CD14-positive monocyte (primary cell): ENCODE measurements at regions not wholly inside any gene's neighbourhood (a gene's known extent, or its start where the extent isn't known, plus 50 kb on each side); places are given as distances from the start of the nearest gene placed in this dataset.

Experiments
- DNase-seq, 3 donors: peaks; one replicate each; pipeline ENCODE4 v3.0.0-alpha.2; 2011 to 2022
- H2AFZ ChIP-seq: 2 replicates; pipeline ENCODE4 v1.6.0; 2012; ENCODE audit warnings: mild to moderate bottlenecking, low read depth, low read length, inconsistent platforms; ENCODE audit not compliant: insufficient read depth, poor library complexity, severe bottlenecking
- H3K27ac ChIP-seq, 2 donors: 1 replicate in 1 of 2; 2 replicates in 1 of 2; pipeline ENCODE4 v1.5.1; 2012 to 2013; ENCODE audit warnings: low read length in 2 of 2, control low read depth in 1 of 2, inconsistent platforms in 1 of 2, low read depth in 1 of 2, mild to moderate bottlenecking in 1 of 2
- H3K27me3 ChIP-seq, 2 donors: one replicate each; pipeline versions ENCODE4 v1.6.0 to v1.6.1; 2011 to 2013; ENCODE audit warnings: low read length in 2 of 2; ENCODE audit not compliant: control insufficient read depth in 2 of 2, insufficient read depth in 2 of 2
- H3K36me3 ChIP-seq, 2 donors: replicated peaks in 1 of 2; 1 replicate in 1 of 2; 2 replicates in 1 of 2; pipeline versions ENCODE4 v1.5.1 to v1.6.1; 2012 to 2013; ENCODE audit warnings: low read length in 2 of 2, control low read depth in 1 of 2, inconsistent platforms in 1 of 2, mild to moderate bottlenecking in 1 of 2; ENCODE audit not compliant: insufficient read depth in 2 of 2, control insufficient read depth in 1 of 2
- H3K4me1 ChIP-seq, 2 donors: 1 replicate in 1 of 2; 2 replicates in 1 of 2; pipeline versions ENCODE4 v1.5.1 to v1.6.1; 2012 to 2013; ENCODE audit warnings: low read length in 2 of 2, control low read depth in 1 of 2, inconsistent platforms in 1 of 2, mild to moderate bottlenecking in 1 of 2, moderate library complexity in 1 of 2; ENCODE audit not compliant: insufficient read depth in 2 of 2, control insufficient read depth in 1 of 2
- H3K4me2 ChIP-seq: replicated peaks from 2 replicates; pipeline ENCODE3; 2012; ENCODE audit warnings: low read length, moderate library complexity, mild to moderate bottlenecking; ENCODE audit not compliant: poor library complexity, severe bottlenecking; ENCODE audit errors: extremely low read depth
- H3K4me3 ChIP-seq, 3 experiments: fragments of 200-600 bp in 1 of 3; sonication (generic) in 1 of 3; replicated peaks in 1 of 3; 1 replicate in 2 of 3; 2 replicates in 1 of 3; pipeline ENCODE4 v1.5.1; 2011 to 2013; ENCODE audit warnings: low read length in 3 of 3, mild to moderate bottlenecking in 3 of 3, control low read depth in 2 of 3, low read depth in 2 of 3, inconsistent platforms in 1 of 3, moderate library complexity in 1 of 3
- H3K79me2 ChIP-seq: 2 replicates; pipeline ENCODE4 v1.6.0; 2012; ENCODE audit warnings: mild to moderate bottlenecking, control low read depth, inconsistent platforms, low read length, moderate library complexity; ENCODE audit not compliant: insufficient read depth
- H3K9ac ChIP-seq: 2 replicates; pipeline ENCODE4 v1.6.0; 2017; ENCODE audit warnings: low read length, mild to moderate bottlenecking; ENCODE audit not compliant: insufficient read depth, poor library complexity, severe bottlenecking
- H3K9me3 ChIP-seq, 2 donors: replicated peaks in 1 of 2; 1 replicate in 1 of 2; 2 replicates in 1 of 2; pipeline versions ENCODE4 v1.5.1 to v1.6.1; 2012 to 2013; ENCODE audit warnings: low read length in 2 of 2, control low read depth in 1 of 2; ENCODE audit not compliant: control insufficient read depth in 1 of 2, insufficient read depth in 1 of 2
- H4K20me1 ChIP-seq: 2 replicates; pipeline ENCODE4 v1.6.0; 2012; ENCODE audit warnings: mild to moderate bottlenecking, low read length, control low read depth, moderate library complexity; ENCODE audit not compliant: insufficient read depth
- H3K27ac Mint-ChIP-seq, 7 donors: one replicate each; pipeline ENCODE4 v1.8.0; 2020; ENCODE audit warnings: mild to moderate bottlenecking in 7 of 7, mixed read lengths in 7 of 7, moderate library complexity in 6 of 7, inconsistent platforms in 2 of 7
- H3K27me3 Mint-ChIP-seq, 3 donors: one replicate each; pipeline ENCODE4 v1.8.0; 2021 to 2022; ENCODE audit warnings: low read depth in 3 of 3, mild to moderate bottlenecking in 3 of 3, mixed read lengths in 3 of 3, moderate library complexity in 3 of 3, inconsistent platforms in 1 of 3
- H3K36me3 Mint-ChIP-seq, 2 donors: one replicate each; pipeline ENCODE4 v1.8.0; 2020; ENCODE audit warnings: mixed read lengths in 2 of 2, inconsistent platforms in 1 of 2, mild to moderate bottlenecking in 1 of 2
- H3K4me1 Mint-ChIP-seq: one replicate; pipeline ENCODE4 v1.8.0; 2020; ENCODE audit warnings: mild to moderate bottlenecking, mixed read lengths
- H3K4me3 Mint-ChIP-seq, 2 donors: one replicate each; pipeline ENCODE4 v1.8.0; 2020; ENCODE audit warnings: mild to moderate bottlenecking in 2 of 2, mixed read lengths in 2 of 2, moderate library complexity in 1 of 2
- H3K9me3 Mint-ChIP-seq, 7 donors: one replicate each; pipeline ENCODE4 v1.8.0; 2020 to 2022; ENCODE audit warnings: mixed read lengths in 7 of 7, mild to moderate bottlenecking in 6 of 7, moderate library complexity in 6 of 7, inconsistent platforms in 2 of 7
- WGBS: methylation state at CpG from one replicate; pipeline ENCODE4 v1.1.5; 2013; ENCODE audit warnings: missing lambda C conversion rate; ENCODE audit not compliant: insufficient coverage; 5-methylcytosine and 5-hydroxymethylcytosine counted together
- intact Hi-C, 2 donors: fragments of 100-400 bp; cut with micrococcal nuclease; formaldehyde crosslinking; loops; one replicate each; pipeline versions ENCODE4 v1.15.0 to v1.15.1; 2023
- TF ChIP-seq, protein P1 (sequence below): fragments of 200-600 bp; IDR thresholded peaks from one replicate; pipeline ENCODE4 v1.8.0; 2022; ENCODE audit warnings: antibody characterized with exemption, mild to moderate bottlenecking

DNA sequence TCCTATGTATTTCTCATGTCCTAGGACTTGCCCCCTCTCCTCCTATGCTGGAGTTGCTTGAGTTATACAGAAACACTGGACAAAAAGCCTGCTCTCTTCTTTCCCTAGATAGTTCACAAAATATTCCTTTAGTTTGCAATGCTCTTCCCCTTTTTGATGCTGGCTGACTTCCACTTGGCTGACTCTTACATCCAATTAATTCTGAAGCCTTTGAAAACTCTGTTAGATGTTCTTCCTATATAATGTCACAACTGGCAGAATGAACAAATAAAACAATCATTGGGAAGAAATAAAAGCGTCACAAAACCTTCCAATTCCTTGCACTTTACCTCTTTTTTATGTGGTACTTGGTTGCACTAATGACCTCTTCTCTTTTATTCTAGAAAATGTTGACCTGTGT is 253.8 kb upstream of the CITED2 start:
- peaks cover 0 to 3% of the 10 kb centered on the region in 2 donors for H3K36me3 Mint-ChIP-seq
- no peak overlapping the region for H2AFZ ChIP-seq
- H3K36me3 ChIP-seq: no peaks in the 10 kb centered on the region
- H3K27me3 Mint-ChIP-seq: no peaks in the 10 kb centered on the region
- H3K4me2 ChIP-seq: no peak overlapping the region
- H3K4me1 Mint-ChIP-seq: peaks cover 49% of the 10 kb centered on the region
- H3K9ac ChIP-seq: no peak overlapping the region
- peak in 1 of 3 donors; percentile 29 for DNase-seq
- peak overlapping the region in 1 of 7 donors; percentile 92 for H3K27ac Mint-ChIP-seq
- TF ChIP-seq, protein P1, sequence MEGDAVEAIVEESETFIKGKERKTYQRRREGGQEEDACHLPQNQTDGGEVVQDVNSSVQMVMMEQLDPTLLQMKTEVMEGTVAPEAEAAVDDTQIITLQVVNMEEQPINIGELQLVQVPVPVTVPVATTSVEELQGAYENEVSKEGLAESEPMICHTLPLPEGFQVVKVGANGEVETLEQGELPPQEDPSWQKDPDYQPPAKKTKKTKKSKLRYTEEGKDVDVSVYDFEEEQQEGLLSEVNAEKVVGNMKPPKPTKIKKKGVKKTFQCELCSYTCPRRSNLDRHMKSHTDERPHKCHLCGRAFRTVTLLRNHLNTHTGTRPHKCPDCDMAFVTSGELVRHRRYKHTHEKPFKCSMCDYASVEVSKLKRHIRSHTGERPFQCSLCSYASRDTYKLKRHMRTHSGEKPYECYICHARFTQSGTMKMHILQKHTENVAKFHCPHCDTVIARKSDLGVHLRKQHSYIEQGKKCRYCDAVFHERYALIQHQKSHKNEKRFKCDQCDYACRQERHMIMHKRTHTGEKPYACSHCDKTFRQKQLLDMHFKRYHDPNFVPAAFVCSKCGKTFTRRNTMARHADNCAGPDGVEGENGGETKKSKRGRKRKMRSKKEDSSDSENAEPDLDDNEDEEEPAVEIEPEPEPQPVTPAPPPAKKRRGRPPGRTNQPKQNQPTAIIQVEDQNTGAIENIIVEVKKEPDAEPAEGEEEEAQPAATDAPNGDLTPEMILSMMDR: no peak
- no peaks in the 10 kb centered on the region for H3K79me2 ChIP-seq
- WGBS: no CpG with 5 or more reads among the region's 1 CpG
- H3K27me3 ChIP-seq: no peaks in the 10 kb centered on the region
- peak overlapping the region in 1 of 2 donors; percentile 82 for H3K27ac ChIP-seq
- intact Hi-C loops: no loop called here
- H3K4me1 ChIP-seq: peaks cover 37 to 48% of the 10 kb centered on the region in 2 donors
- peaks cover 4 to 11% (median 8%) of the 10 kb centered on the region in 7 donors for H3K9me3 Mint-ChIP-seq
- H3K4me3 ChIP-seq: no peak overlapping the region
- H4K20me1 ChIP-seq: no peaks in the 10 kb centered on the region
- no peaks in the 10 kb centered on the region for H3K9me3 ChIP-seq
- no peak overlapping the region for H3K4me3 Mint-ChIP-seq

DNA sequence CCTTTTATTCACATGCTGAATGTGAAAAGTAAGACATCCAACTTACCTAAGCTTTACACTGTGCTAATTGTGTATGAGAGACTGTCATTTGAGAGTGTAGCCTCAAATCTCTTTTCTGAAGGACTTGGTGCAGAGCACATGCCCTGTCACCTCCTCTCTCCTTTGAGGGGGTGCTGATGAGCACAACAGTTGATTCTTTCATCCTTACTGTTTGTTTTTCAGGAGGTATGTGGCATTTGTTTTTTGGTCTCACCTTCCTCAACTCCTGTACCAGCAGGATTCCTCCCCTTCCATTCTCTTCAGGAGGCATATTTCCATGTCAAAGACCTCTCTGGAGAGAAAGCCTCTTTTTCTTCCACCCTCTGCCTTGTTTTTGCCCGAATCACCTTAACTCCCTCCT is 252.6 kb upstream of the CITED2 start:
- Histone ChIP-seq H3K27me3 (no peaks in the 10 kb centered on the region), H3K4me2 (peak overlapping the region; percentile 75), H4K20me1 (no peaks in the 10 kb centered on the region), H3K9me3 (no peaks in the 10 kb centered on the region), H3K4me3 (peak overlapping the region in 1 of 3 experiments; percentile 71), H2AFZ (peak overlapping the region; percentile 64), H3K79me2 (no peaks in the 10 kb centered on the region), H3K36me3 (no peaks in the 10 kb centered on the region), H3K9ac (no peak overlapping the region), H3K27ac (peak overlapping the region; percentile 45 to 82), H3K4me1 (peaks cover 37 to 48% of the 10 kb centered on the region in 2 donors)
- H3K9me3 Mint-ChIP-seq: peaks cover 2 to 11% (median 6%) of the 10 kb centered on the region in 7 donors
- peak overlapping the region; percentile 83 to 95 (median 91) for H3K27ac Mint-ChIP-seq
- DNase-seq: no peak
- H3K4me1 Mint-ChIP-seq: peaks cover 51% of the 10 kb centered on the region
- WGBS: no CpG with 5 or more reads among the region's 1 CpG
- TF ChIP-seq, protein P1: no peak
- H3K4me3 Mint-ChIP-seq: peak overlapping the region in 1 of 2 donors; percentile 88
- no peaks in the 10 kb centered on the region for H3K27me3 Mint-ChIP-seq
- H3K36me3 Mint-ChIP-seq: peaks cover 0 to 3% of the 10 kb centered on the region in 2 donors
- intact Hi-C loops: no loop called here
